NCI-H82 treated with DMSO at 0.1 percent for 48 hours (cell line): ENCODE measurements at regions not wholly inside any gene's neighbourhood (a gene's known extent, or its start where the extent isn't known, plus 50 kb on each side); places are given as distances from the start of the nearest gene placed in this dataset.
A peak's percentile ranks its signal among the peaks of the same experiment; 100 is the strongest.
"Not testable (repeated sequence)": the region's sequence is repeated elsewhere in the genome, so short reads cannot be mapped to it uniquely, and the experiment has no call there.

Source experiments
- DNase-seq: peaks from one replicate; lab custom pipeline; 2025; ENCODE audit not compliant: unreplicated experiment; lab: John Stamatoyannopoulos, UW

GRCh38 chr9:129416821-129417539 lies 203.9 kb downstream of the C9orf50 start:
- peak; percentile 68 for DNase-seq

DNA sequence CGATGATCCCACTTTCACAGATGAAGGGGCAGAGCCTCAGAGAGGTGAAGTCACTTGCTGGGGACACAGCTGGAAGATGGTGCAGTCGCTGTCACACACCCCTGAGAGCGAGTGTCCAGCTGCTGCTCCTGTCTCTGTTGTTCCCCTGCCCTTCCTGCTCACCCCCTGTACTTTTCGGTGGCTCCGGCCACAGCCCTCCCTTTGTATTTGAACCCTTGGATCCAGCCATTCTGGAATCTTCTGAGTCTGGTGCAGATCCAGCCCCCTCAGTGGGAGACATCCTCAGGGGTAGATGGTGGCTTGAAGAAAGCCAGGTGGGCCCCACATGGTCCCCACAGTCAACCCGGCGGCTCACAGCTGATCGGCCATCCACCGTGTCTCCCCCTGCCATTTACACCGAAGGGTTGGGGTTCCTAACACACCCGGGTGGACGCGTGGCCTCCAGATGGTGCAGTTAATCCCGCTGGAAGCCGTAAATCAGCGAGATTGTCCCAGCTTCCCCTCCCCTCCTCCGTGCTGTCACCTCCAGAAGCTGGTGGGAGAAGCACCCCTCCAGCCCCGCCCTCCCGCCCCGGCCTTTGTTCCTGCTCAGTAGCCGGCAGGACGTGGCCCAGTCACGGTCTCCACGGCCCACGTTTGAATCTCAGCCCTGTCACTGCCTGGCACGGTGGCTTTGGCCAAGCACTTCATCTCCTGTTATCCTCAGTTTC lies 204.8 kb downstream of the C9orf50 start:
- peak; percentile 74 for DNase-seq

DNA sequence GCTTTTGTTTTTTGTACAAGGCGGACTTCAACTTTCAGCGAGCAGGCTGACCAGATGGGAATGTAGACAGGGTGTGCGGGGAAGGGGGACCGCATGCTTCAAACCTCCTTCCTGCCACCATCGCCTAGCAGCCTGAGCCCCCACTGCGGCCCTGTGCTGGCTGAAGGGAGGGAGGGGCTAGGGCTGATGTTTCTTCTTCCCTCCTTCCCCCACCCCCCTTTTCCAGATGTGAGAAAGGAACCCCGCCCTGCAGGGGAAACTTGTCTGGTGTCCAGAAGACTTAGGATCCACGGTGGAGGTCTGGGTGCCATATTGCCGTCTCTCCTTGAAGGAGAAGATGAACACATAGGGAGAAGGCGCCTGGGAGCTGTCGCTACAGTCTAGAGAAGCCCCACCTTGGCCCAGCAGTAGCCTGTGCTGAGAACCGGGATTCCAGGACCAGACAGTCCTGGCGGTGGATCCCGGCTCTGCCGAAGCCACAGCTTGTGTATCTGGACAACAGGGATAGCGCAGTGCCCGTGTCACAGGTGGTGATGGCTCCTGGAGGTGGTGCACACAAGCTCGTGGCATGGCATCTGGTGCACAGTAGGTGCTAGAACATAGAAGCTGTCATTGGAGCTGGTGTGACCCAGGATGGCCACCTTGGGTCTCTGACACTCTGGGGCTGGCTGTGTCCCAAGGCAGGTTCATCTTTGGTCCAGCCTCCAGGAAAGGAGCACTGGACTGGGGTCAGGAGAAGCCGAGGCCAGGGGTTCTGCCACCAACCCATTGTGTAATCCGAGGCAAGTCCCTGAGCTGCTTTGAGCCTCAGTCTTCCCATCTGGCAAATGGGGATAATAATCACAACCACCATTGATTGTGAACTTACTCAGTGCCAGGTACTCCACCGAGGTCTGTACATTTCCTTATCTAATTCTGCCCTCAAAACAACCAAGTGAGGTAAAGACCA lies 205.6 kb downstream of the C9orf50 start:
- DNase-seq: no peak

DNA sequence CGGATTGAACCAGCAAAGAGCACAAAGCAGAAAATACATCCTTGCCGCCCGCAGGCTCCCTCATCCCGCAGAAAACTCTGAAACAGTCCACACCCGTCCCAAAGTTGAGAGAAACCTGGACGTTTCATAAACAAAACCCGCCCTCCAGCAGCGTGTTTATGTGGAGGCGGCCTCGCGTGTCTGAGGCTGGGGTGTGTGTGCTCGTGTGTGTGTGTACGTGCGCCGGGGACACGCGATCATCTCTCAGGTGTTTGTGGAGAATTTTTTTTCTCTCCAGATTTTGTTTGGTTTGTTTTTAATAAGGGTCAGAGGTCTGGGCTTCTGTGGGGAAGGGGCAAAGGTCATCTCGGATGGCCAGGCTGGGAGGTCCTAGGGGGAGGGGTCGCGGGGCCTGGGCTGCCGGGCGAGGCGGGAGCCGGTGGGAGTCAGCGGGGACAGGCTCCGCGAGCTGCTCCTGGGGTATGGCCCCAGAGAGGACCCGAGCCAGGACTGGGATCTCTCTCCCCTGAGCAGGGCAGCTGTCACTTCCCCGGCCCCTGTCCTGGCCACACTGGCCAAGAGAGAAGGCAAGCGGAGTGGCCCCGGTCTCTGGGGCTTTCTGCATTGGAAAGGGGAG lies 206.4 kb downstream of the C9orf50 start:
- no peak for DNase-seq

DNA sequence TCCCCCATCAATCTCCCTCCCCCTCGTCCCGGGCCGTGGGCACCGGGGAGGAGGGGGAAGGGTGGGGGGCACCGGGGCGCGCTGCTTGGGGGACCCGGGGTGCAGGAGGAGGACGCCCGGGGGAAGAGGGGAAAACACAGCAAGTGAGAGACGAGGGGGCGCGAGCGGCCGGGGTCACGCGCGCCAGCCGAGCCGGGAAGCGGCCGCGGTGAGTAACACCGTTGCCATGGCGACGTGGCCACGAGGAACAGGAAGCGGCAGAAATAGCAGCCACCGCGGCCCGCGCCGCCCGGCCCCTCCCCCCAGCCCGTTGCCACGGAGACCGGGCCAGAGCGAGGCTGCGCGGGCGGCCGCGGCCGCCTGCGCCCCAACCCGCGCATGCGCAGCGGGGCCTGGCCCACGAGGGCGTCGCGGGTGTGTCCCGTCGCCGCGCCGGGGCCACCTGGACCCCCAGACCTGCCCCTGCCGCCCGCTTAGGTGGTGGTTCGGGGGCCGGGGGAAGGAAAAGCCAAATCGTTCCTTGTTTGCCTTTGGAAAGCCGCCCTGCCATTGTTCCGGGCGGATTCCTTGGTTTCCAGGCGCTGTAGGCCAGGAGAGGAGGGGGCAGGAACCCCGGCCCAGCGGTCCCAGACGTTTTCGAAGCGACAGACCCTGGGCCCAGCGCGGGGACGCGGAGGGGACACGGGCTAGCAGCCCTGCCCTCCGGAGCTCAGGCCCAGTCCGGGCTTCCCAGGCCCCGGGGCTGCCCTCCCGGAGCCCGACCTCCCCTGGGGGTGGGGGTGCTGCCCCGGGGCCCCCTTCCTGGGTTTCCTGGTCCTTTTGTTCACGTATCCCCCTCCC lies 207.1 kb downstream of the C9orf50 start:
- peak; percentile 62 for DNase-seq

DNA sequence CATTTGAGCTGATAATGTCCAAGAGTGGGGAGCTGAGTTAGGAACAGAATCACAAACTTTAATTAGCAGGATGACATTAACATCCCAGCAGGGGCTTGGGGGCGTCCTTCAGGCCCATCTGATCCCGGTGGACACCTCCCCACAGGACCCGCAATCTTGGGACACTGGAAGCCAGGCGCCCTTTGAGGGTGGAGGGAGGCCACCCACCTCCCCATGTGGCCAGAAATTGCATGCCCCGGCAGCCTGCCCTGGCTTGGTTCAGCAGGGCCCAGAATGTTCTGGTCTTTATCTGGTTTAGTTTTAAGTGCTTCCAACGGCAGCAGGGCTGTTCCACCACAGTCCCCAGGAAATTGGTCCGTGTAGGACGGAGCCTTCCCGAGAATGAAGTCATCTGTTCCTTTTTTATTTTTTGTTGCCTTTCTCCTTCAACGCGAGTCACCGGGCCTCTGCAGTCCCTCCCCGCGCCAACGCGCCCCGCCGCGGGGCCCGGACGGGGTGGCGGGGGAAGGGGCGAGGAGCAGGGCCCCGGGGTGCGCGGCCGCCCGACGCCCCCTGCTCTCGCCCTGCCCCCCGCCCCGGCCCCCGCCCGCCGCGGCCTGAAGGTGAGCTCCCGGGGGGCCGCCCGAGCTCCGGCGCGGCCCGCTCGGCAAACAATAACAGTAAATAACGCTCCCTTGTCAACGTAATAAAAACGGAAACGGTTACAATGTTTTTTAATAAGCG lies 207.9 kb downstream of the C9orf50 start:
- DNase-seq: no peak

GRCh38 chr9:129412176-129412813 lies 208.6 kb downstream of the C9orf50 start:
- not testable (repeated sequence) for DNase-seq

- no peak for DNase-seq
These were observed 209.3 kb downstream of the C9orf50 start for GRCh38 chr9:129411501-129412175.

DNA sequence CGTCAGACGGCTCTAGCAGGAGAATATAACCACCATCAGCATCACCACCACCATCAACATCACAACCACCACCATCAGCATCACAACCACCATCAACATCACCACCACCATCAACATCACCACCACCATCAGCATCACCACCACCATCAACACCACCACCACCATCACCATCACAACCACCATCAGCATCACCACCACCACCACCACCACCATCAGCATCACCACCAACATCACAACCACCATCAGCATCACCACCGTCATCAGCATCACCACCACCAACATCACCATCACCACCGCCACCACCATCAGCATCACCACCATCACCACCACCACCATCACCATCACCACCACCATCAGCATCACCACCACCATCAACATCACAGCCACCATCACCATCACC lies 210.7 kb downstream of the C9orf50 start:
- DNase-seq: no peak

- DNase-seq: no peak
These were observed 212.2 kb downstream of the C9orf50 start for GRCh38 chr9:129408535-129409215.

GRCh38 chr9:129407905-129408452 lies 212.9 kb downstream of the C9orf50 start:
- no peak for DNase-seq

- no peak for DNase-seq
These were observed 214.3 kb downstream of the C9orf50 start for GRCh38 chr9:129406278-129407225.

- no peak for DNase-seq
These were observed 215.1 kb downstream of the C9orf50 start for GRCh38 chr9:129405827-129406213.

DNA sequence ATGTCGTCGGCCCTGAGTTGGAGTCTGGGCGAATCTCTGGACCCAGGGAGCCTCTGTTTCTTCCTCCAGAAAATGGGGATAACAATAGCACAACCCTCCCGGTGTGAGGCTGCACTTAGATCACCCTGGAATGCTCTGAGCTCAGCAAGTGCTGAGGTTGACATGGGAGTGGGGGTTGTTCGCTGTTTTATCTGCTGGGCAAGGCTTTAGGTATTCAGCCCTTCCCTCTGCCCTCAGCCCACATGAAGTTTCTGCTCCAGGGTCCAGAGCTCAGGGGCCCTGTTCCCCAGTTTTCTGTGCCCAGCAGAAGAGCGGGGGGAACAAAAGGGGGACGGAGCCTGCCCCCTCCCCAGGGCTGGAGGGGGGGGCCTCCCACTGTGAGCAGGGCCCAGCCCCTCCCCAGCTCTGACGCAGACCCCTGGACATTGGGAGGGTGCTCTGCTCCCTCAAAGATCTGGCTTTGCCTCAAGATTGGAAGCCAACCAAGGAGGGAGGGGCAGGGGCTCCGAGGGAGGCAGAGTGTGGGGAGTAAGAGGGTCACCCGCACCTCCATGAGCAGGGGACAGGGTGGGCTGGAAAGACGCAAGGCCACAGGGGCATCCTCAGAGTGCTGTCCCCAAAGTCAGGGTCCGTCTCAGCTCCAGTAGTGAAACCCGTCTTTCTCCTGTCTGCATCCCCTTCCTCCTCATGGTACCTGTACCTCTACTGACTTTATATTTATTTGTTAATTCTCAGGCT lies 215.6 kb downstream of the C9orf50 start:
- DNase-seq: no peak

DNA sequence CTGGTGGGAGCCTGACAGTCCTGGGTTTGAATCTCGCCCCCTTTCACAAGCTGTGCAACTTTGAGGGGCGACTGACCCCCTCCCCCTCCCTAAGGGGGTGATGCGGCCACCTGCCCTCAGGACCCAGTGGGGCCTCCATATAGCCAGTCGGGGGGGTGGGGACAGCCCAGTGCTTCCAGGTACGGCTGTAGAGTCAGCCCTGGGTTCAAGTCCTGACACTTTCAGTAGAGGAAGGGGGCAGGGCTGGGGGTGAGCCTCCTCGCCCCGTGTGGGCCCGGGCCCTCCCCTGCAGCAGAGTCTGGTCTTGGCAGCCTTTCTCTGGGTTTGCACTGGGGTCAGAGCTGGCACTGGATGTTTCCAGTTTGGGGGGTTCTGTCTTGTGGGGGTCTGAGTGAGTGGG lies 216.3 kb downstream of the C9orf50 start:
- no peak for DNase-seq
